ENCODE measurements at regions not wholly inside any gene's neighbourhood (a gene's known extent, or its start where the extent isn't known, plus 50 kb on each side); places are given as distances from the start of the nearest gene placed in this dataset.

DNA sequence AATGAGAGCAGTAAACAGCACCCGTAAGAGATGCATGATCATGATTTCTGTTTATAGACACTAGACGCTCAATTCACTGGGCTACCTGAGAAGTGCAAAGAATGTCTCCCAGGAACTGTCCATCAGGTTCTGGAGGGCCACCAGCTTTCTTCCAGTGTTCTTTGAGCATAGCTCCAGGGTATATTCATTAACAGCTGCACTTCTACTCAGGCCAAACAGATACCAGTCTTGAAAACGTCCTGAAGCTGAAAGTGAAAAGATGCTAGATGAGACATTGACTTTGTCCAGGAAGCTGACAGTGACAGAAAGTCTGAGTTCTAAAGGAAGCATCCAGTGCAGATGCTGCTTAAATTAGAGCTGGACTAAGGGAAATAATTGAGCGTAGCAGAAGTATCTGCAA, 488.7 kb upstream of the TYRP1 start:
- Histone ChIP-seq H3K4me1 (ENCODE audit: control insufficient read depth in 2 of 2, insufficient read depth in 2 of 2, low read length in 2 of 2) (no peaks in the 10 kb centered on the region), H4K20me1 (ENCODE audit: control insufficient read depth, insufficient read depth, low read length, poor library complexity, severe bottlenecking) (no peaks in the 10 kb centered on the region), H3K27me3 (replicated peaks in 1 of 4; ENCODE audit: control extremely low read depth in 1 of 4, control insufficient read depth in 3 of 4, insufficient read depth in 4 of 4, low read length in 3 of 4) (no peaks in the 10 kb centered on the region), H3K79me2 (ENCODE audit: control insufficient read depth, insufficient read depth, low read length) (no peaks in the 10 kb centered on the region), H3K4me2 (replicated peaks; ENCODE audit: low read depth, low read length, poor library complexity, severe bottlenecking) (no peak overlapping the region), H3K36me3 (replicated peaks in 1 of 2; ENCODE audit: control extremely low read depth in 1 of 2, control insufficient read depth in 1 of 2, extremely low read depth in 1 of 2, insufficient read depth in 2 of 2, low read length in 1 of 2) (no peaks in the 10 kb centered on the region), H3K9me3 (ENCODE audit: control extremely low read depth in 1 of 3, control insufficient read depth in 2 of 3, insufficient read depth in 1 of 3, low read length in 2 of 3) (no peaks in the 10 kb centered on the region), H3K9ac (ENCODE audit: low read length) (no peak overlapping the region), H2AFZ (ENCODE audit: insufficient read depth, low read depth, low read length, poor library complexity, severe bottlenecking) (no peak overlapping the region), H3K27ac (ENCODE audit: low read length in 2 of 2) (no peak overlapping the region), H3K4me3 (ENCODE audit: control extremely low read depth in 1 of 5, extremely low read depth in 1 of 5, insufficient read depth in 1 of 5, low read depth in 2 of 5, low read length in 4 of 5) (no peak overlapping the region)
- Mint-ChIP-seq H3K4me3 (no peak overlapping the region), H3K4me1 (no peaks in the 10 kb centered on the region), H3K9me3 (ENCODE audit: insufficient read depth) (peaks cover 2% of the 10 kb centered on the region), H3K27me3 (no peaks in the 10 kb centered on the region), H3K27ac (no peak overlapping the region)
- POLR2A ChIA-PET = no interaction called here
- WGBS (ENCODE audit: insufficient coverage) = 94% methylated on average over 2 of the region's 4 CpGs
- DNase-seq (no peak), ATAC-seq (ENCODE audit: low read depth) (no peak)
- CTCF ChIA-PET = no interaction called here
- intact Hi-C loops (cut with micrococcal nuclease) = no loop called here
- TF ChIP-seq, protein P1, sequence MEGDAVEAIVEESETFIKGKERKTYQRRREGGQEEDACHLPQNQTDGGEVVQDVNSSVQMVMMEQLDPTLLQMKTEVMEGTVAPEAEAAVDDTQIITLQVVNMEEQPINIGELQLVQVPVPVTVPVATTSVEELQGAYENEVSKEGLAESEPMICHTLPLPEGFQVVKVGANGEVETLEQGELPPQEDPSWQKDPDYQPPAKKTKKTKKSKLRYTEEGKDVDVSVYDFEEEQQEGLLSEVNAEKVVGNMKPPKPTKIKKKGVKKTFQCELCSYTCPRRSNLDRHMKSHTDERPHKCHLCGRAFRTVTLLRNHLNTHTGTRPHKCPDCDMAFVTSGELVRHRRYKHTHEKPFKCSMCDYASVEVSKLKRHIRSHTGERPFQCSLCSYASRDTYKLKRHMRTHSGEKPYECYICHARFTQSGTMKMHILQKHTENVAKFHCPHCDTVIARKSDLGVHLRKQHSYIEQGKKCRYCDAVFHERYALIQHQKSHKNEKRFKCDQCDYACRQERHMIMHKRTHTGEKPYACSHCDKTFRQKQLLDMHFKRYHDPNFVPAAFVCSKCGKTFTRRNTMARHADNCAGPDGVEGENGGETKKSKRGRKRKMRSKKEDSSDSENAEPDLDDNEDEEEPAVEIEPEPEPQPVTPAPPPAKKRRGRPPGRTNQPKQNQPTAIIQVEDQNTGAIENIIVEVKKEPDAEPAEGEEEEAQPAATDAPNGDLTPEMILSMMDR (IDR thresholded peaks at IDR 0.05) = no peak
- no peak for TF ChIP-seq EZH2 (IDR thresholded peaks at IDR 0.05; ENCODE audit: borderline replicate concordance, insufficient read depth, low read depth, low read length, poor library complexity, severe bottlenecking)

DNA sequence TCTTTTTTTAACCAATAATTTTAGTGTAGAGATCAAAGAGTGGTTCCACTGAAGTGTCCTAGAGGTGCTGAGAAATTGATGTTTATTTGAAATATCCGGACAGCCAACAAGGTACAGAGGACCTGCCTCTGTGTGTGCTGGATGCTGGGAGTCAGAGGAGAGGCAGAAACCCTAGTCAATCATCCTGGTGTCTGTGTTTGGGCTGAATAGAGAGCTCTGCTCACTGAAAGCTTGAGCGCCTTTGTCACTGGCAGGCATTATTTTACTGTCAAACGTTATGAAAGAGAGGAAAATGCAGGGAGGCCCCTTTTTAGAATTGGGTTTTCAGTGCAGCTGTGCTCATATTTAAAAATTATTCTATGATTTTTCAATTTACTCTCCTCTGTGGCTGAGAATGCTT, 480.3 kb upstream of the TYRP1 start:
- Histone ChIP-seq H3K79me2 (ENCODE audit: control insufficient read depth, insufficient read depth, low read length) (no peaks in the 10 kb centered on the region), H4K20me1 (ENCODE audit: control insufficient read depth, insufficient read depth, low read length, poor library complexity, severe bottlenecking) (no peaks in the 10 kb centered on the region), H3K27ac (ENCODE audit: low read length in 2 of 2) (no peak overlapping the region), H3K4me3 (ENCODE audit: control extremely low read depth in 1 of 5, extremely low read depth in 1 of 5, insufficient read depth in 1 of 5, low read depth in 2 of 5, low read length in 4 of 5) (no peak overlapping the region), H3K4me2 (replicated peaks; ENCODE audit: low read depth, low read length, poor library complexity, severe bottlenecking) (no peak overlapping the region), H3K27me3 (replicated peaks in 1 of 4; ENCODE audit: control extremely low read depth in 1 of 4, control insufficient read depth in 3 of 4, insufficient read depth in 4 of 4, low read length in 3 of 4) (no peaks in the 10 kb centered on the region), H3K4me1 (ENCODE audit: control insufficient read depth in 2 of 2, insufficient read depth in 2 of 2, low read length in 2 of 2) (no peaks in the 10 kb centered on the region), H3K9ac (ENCODE audit: low read length) (no peak overlapping the region), H2AFZ (ENCODE audit: insufficient read depth, low read depth, low read length, poor library complexity, severe bottlenecking) (no peak overlapping the region), H3K36me3 (replicated peaks in 1 of 2; ENCODE audit: control extremely low read depth in 1 of 2, control insufficient read depth in 1 of 2, extremely low read depth in 1 of 2, insufficient read depth in 2 of 2, low read length in 1 of 2) (no peaks in the 10 kb centered on the region), H3K9me3 (ENCODE audit: control extremely low read depth in 1 of 3, control insufficient read depth in 2 of 3, insufficient read depth in 1 of 3, low read length in 2 of 3) (no peaks in the 10 kb centered on the region)
- DNase-seq = no peak
- H3K27ac Mint-ChIP-seq = no peak overlapping the region
- H3K9me3 Mint-ChIP-seq (ENCODE audit: insufficient read depth) = peaks cover 2% of the 10 kb centered on the region
- H3K27me3 Mint-ChIP-seq = no peaks in the 10 kb centered on the region
- TF ChIP-seq EZH2 (IDR thresholded peaks at IDR 0.05; ENCODE audit: borderline replicate concordance, insufficient read depth, low read depth, low read length, poor library complexity, severe bottlenecking) = no peak
- TF ChIP-seq, protein P1 (IDR thresholded peaks at IDR 0.05) = no peak
- no peaks in the 10 kb centered on the region for H3K4me1 Mint-ChIP-seq
- intact Hi-C loops (cut with micrococcal nuclease) = no loop called here
- 67% methylated on average over 1 of the region's 3 CpGs for WGBS (ENCODE audit: insufficient coverage)
- no peak overlapping the region for H3K4me3 Mint-ChIP-seq
- no peak for ATAC-seq (ENCODE audit: low read depth)
- ChIA-PET CTCF (no interaction called here), POLR2A (no interaction called here)

All from B cell (primary cell).